SJCRH30 (cell line): ENCODE measurements at regions not wholly inside any gene's neighbourhood (a gene's known extent, or its start where the extent isn't known, plus 50 kb on each side); places are given as distances from the start of the nearest gene placed in this dataset.
A peak's percentile ranks its signal among the peaks of the same experiment; 100 is the strongest.
"Not testable (repeated sequence)": the region's sequence is repeated elsewhere in the genome, so short reads cannot be mapped to it uniquely, and the experiment has no call there.

Experiments used
- DNase-seq, 2 experiments: peaks; one replicate each; pipeline ENCODE4 v3.0.0-alpha.2; 2015 to 2020
- H3K27ac ChIP-seq: fragments of 250-450 bp; sonication (Bioruptor Pico); 2 replicates; pipeline ENCODE4 v1.5.1; 2020; ENCODE audit warnings: mild to moderate bottlenecking, moderate library complexity
- H3K27me3 ChIP-seq: fragments of 250-450 bp; sonication (Bioruptor Pico); 2 replicates; pipeline ENCODE4 v1.5.1; 2020; ENCODE audit warnings: mild to moderate bottlenecking, moderate library complexity
- H3K36me3 ChIP-seq: fragments of 250-450 bp; sonication (Bioruptor Pico); 2 replicates; pipeline ENCODE4 v1.5.1; 2020; ENCODE audit warnings: mild to moderate bottlenecking, moderate library complexity
- H3K4me1 ChIP-seq: fragments of 250-450 bp; sonication (Bioruptor Pico); 2 replicates; pipeline ENCODE4 v1.5.1; 2020; ENCODE audit warnings: mild to moderate bottlenecking, moderate library complexity
- H3K4me3 ChIP-seq: fragments of 250-450 bp; sonication (Bioruptor Pico); 2 replicates; pipeline ENCODE4 v1.5.1; 2020; ENCODE audit warnings: mild to moderate bottlenecking, moderate library complexity
- H3K9me3 ChIP-seq: fragments of 250-450 bp; sonication (Bioruptor Pico); replicated peaks from 2 replicates; pipeline ENCODE4 v1.5.1; 2020; ENCODE audit warnings: mild to moderate bottlenecking, moderate library complexity

DNA sequence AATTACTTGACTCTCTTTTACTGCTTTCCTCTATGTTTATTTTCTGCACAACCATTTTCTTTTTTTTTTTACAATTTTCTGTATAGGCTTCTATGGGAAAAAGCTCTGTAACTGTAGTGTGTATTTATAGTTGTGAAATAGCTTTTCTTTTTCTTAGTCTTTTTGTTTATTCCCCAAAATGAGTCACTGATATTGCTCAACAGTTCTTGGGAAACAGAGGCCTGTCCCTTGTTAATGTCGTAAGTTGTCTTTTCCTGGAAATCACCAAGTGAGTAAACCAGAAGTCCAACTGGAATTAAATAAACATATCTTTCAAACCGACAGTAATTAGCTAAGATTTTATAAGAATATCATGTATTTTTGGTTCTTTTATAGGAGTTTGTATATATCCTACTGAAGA, 325.1 kb upstream of the PRR16 start:
- H3K4me1 ChIP-seq = no peaks in the 10 kb centered on the region
- H3K9me3 ChIP-seq = peaks cover 3% of the 10 kb centered on the region; the same call in 1 of the 2 replicates
- no peak for DNase-seq
- no peaks in the 10 kb centered on the region for H3K36me3 ChIP-seq
- H3K27me3 ChIP-seq = no peaks in the 10 kb centered on the region
- no peak overlapping the region for H3K4me3 ChIP-seq
- H3K27ac ChIP-seq = no peak overlapping the region

DNA sequence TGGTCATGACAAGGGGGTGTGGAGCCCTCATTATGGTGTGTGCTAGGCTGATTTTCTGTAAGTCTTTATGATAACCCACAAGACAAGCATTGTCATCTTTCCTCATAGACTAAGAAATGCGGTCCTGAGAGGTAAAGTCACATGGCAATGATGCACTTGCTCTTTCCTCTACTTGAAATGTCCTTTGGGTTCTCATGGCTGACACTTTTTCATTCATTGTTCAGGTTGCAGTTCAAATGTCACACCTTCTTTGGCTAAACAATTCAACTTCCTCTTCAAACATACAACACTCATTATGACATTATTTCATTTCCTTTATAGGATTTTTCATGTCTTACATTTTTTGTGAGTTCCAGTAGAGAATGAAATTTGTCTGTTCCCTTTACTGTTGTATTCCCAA, 323.6 kb upstream of the PRR16 start:
- no peaks in the 10 kb centered on the region for H3K36me3 ChIP-seq
- no peaks in the 10 kb centered on the region for H3K9me3 ChIP-seq
- no peak overlapping the region for H3K27ac ChIP-seq
- H3K27me3 ChIP-seq = no peaks in the 10 kb centered on the region
- H3K4me3 ChIP-seq = no peak overlapping the region
- H3K4me1 ChIP-seq = no peaks in the 10 kb centered on the region
- no peak for DNase-seq

DNA sequence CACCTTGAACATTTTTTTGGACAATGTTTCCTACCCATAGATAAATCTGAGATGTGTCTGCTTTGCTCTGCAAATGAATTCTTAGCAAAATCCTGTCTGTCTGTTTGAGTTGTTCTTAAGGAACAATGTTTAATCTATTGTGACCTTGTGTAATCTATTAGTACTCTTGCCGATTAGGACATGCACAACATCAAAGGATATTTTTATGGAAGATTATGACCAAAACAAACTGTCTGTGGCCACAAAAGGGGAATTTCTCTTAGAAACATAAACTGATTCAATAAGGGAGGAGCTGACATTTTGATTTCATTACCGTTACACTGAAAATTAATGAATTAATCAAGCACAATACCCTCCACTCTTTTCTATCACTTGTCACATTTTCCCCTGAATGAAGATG, 323.0 kb upstream of the PRR16 start:
- Histone ChIP-seq H3K9me3 (no peaks in the 10 kb centered on the region), H3K36me3 (no peaks in the 10 kb centered on the region), H3K27me3 (no peaks in the 10 kb centered on the region), H3K4me1 (no peaks in the 10 kb centered on the region), H3K27ac (no peak overlapping the region), H3K4me3 (no peak overlapping the region)
- DNase-seq = no peak

DNA sequence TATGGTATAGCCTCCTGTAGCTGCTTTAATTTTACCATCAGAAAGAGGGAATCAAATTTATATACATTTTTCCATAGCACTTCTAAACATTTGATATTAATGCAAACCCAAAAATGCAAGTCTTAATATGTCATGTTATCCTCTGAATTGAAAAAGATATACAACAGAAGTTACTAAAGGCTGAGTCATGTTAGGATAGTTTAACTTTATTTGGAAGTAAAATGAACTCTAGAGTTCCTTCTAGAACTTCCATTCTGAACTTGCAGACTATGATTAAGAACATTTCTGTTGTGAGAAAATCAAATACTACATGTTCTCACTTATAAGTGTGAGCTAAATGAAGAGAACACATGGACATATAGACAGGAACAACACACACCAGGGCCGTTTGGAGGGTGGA, 317.3 kb upstream of the PRR16 start:
- Histone ChIP-seq H3K4me1 (no peaks in the 10 kb centered on the region), H3K27ac (no peak overlapping the region), H3K4me3 (no peak overlapping the region), H3K36me3 (no peaks in the 10 kb centered on the region), H3K9me3 (no peaks in the 10 kb centered on the region), H3K27me3 (no peaks in the 10 kb centered on the region)
- no peak for DNase-seq

DNA sequence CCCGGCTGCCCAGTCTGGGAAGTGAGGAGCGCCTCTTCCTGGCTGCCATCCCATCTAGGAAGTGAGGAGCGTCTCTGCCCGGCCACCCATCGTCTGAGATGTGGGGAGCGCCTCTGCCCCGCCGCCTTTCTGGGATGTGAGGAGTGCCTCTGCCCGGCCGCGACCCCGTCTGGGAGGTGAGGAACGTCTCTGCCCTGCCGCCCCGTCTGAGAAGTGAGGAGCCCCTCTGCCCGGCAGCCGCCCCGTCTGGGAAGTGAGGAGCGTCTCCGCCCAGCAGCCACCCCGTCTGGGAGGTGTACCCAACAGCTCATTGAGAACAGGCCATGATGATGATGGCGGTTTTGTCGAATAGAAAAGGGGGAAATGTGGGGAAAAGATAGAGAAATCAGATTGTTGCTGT, 316.2 kb upstream of the PRR16 start:
- not testable (repeated sequence) for DNase-seq, H3K36me3 ChIP-seq, H3K9me3 ChIP-seq, H3K4me1 ChIP-seq, H3K4me3 ChIP-seq, H3K27me3 ChIP-seq, H3K27ac ChIP-seq

DNA sequence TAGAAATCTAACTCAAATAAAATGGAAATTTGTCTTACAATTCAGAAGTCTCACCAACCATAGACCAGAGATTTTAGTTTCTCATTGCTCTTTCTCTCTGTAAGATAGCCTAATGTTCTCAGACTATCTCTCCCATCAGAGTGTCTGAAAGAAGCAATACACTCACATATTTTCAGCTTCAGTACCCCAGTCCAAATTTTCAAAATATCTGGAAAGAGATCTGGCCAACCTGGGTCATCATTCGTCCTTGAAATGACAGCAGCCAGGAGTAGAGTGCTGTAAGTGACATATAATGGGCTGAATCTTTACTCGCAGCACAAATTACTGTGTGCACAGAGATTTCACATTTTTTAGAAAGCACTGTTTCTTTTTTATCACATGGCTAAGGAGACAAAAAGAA, 313.3 kb upstream of the PRR16 start:
- Histone ChIP-seq H3K4me1 (no peaks in the 10 kb centered on the region), H3K27ac (no peak overlapping the region), H3K36me3 (no peaks in the 10 kb centered on the region), H3K9me3 (no peaks in the 10 kb centered on the region), H3K27me3 (no peaks in the 10 kb centered on the region), H3K4me3 (no peak overlapping the region)
- DNase-seq = no peak

DNA sequence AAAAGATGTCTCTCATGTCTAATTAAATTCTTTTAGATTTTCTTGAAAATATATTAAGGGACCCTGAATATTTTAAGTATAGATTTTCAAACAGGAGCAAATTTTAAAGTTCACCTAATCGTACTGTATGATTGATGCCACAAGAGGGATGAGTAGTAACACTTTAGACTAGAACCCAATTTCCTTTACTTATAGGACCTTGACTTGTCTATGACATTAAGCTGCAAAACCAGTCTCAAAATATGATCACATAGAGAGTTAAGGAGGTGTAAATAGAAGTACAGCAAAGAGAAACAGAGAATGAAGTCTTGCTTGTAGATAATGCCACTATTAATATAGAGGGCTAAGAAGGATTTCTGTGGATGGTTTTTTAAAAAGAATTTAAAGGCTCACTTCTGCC, 312.9 kb upstream of the PRR16 start:
- Histone ChIP-seq H3K36me3 (no peaks in the 10 kb centered on the region), H3K27me3 (no peaks in the 10 kb centered on the region), H3K4me1 (no peaks in the 10 kb centered on the region), H3K27ac (no peak overlapping the region), H3K4me3 (no peak overlapping the region), H3K9me3 (no peaks in the 10 kb centered on the region)
- DNase-seq = no peak

DNA sequence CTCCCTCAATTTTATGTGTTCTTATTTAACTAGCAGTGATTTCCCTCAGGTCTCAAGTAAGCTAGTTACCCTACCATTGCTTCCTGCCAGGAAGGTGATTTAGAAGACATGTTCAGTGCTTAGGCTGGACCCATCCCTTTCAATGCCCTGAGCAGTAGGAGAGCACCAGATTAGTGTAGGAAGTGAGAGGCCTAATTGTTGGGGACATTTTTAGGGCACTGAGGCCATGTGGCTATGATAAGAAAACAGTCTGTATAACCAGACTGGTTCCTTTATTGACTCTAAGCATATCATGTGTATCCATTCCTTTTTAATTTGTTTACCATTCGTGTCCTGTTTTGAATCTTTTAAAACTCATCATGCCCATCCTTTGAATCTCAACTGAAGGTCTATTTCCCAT, 312.3 kb upstream of the PRR16 start:
- H3K4me3 ChIP-seq = no peak overlapping the region
- H3K27ac ChIP-seq = no peak overlapping the region

DNA sequence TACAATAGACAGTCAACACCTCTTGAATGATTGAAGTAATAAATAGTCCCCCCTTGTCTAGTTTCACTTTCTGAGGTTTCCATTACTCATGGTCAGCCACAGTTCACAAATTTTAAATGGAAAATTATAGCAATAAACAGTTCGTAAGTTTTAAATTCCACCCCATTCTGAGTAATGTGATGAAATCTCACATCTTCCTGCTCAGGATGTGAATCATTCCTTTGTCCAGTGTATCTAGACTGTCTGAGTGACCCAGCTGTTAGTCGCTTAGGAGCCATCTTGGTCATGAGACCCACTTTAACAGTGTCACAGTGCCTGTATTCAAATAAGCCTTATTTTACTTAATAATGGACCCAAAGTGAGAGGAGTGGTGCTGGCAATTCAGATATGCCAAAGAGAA, 311.6 kb upstream of the PRR16 start:
- DNase-seq = peak; percentile 17 to 38
- peak overlapping the region; percentile 32 for H3K27ac ChIP-seq
- no peaks in the 10 kb centered on the region for H3K9me3 ChIP-seq
- no peaks in the 10 kb centered on the region for H3K36me3 ChIP-seq
- H3K4me1 ChIP-seq = no peaks in the 10 kb centered on the region
- H3K27me3 ChIP-seq = no peaks in the 10 kb centered on the region
- H3K4me3 ChIP-seq = no peak overlapping the region

More for the DNA sequence above, 312.3 kb upstream of the PRR16 start:
- Histone ChIP-seq H3K9me3 (no peaks in the 10 kb centered on the region), H3K4me1 (no peaks in the 10 kb centered on the region), H3K36me3 (no peaks in the 10 kb centered on the region), H3K27me3 (no peaks in the 10 kb centered on the region)
- no peak for DNase-seq

DNA sequence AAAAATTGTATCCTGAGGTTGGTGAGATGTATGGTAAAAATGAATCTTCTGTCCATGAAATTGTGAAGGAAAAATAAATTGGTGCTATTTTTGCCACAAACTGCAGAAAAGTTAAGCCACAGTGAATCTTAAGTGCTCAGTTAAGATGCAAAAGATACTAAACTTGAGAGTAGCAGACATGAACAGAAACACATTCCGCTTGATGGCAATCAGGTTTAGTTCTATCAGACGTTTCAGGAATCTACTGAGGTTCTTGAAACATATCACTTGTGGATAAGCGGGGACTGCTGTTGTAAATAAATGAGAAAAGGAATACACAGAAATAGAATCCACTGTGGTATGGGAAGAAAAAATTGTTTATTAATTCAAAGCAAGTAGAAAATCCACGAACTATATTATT, 311.2 kb upstream of the PRR16 start:
- H3K27ac ChIP-seq = peak overlapping the region; percentile 32
- no peaks in the 10 kb centered on the region for H3K4me1 ChIP-seq
- H3K36me3 ChIP-seq = no peaks in the 10 kb centered on the region
- no peak for DNase-seq
- H3K27me3 ChIP-seq = no peaks in the 10 kb centered on the region
- H3K9me3 ChIP-seq = no peaks in the 10 kb centered on the region
- no peak overlapping the region for H3K4me3 ChIP-seq

DNA sequence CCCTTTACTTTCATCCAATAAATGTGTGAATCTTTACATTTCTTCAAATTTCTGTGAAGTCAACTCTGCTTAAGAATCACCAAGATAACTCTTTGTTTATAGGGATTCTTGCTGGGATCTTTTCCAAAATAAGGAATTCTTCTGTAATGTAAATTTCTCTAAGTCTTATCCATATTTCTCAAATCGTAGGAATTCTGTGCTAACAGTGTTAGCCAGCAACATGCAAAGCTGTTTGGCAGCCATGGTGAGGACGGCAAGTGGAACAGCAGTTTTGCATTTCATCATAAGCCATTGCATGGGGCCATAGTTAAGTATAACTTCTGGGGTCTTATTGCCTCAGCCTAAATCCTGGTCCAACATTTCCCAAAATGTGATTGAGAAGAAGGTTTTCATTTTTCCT, 310.5 kb upstream of the PRR16 start:
- Histone ChIP-seq H3K9me3 (no peaks in the 10 kb centered on the region), H3K27ac (no peak overlapping the region), H3K27me3 (no peaks in the 10 kb centered on the region), H3K36me3 (no peaks in the 10 kb centered on the region), H3K4me3 (no peak overlapping the region), H3K4me1 (no peaks in the 10 kb centered on the region)
- no peak for DNase-seq

DNA sequence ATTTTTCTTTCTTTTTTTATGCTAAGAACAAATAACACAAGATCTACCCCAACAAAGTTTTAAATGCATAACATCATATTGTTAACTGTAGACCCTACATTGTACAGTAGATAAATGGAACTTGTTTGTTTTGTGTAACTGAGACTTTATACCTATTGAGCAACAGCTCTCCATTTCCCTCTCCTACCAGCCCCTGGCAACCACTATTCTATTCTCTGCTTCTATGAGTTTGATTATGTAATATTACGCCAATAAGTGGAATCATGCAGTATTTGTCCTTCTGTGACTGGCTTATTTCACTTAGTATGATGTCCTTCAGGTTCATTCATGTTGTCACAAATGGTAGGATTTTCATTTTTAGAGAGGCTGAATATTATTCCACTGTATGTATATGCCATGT, 308.2 kb upstream of the PRR16 start:
- H3K27ac ChIP-seq = no peak overlapping the region
- no peaks in the 10 kb centered on the region for H3K36me3 ChIP-seq
- H3K4me3 ChIP-seq = no peak overlapping the region
- no peaks in the 10 kb centered on the region for H3K27me3 ChIP-seq
- no peaks in the 10 kb centered on the region for H3K4me1 ChIP-seq
- DNase-seq = no peak
- H3K9me3 ChIP-seq = no peaks in the 10 kb centered on the region

DNA sequence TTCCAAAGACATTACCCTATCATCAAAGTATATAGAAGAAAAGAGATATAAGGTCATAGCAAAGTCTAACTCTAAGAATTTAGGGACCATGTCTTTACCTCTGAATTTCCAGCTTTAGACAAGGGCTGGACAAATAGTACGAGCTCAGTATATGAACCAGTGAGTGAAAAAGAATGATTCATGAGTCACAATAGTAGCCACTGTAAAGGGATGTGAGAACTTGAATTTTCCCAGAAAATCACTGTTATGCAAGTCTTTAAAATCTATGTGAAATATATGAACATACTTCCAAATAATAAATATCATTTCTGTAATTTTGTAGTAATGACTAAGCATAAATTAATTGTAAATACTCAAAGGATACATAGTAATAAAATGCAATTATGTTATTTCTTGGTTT, 305.9 kb upstream of the PRR16 start:
- Histone ChIP-seq H3K9me3 (no peaks in the 10 kb centered on the region), H3K36me3 (no peaks in the 10 kb centered on the region), H3K4me3 (no peak overlapping the region), H3K4me1 (no peaks in the 10 kb centered on the region), H3K27ac (no peak overlapping the region), H3K27me3 (no peaks in the 10 kb centered on the region)
- DNase-seq = no peak

DNA sequence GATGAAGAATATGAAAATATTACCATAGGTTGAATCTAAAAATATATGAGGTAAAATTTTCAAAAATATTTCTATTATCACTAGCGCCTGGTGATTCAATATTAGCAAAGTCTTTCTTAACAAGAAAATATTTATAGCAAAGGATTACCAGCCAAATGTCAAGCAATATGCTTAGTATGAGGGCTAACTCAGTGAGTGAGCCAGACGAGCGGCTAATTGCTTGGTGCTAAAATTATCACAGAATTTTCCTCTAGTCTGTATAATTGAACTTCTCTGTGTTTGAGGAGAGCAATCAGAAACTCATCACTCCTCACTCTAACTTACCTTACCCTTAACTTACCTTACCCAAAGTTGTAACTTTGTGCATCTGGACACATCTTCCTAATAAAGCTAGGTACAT, 304.9 kb upstream of the PRR16 start:
- H3K4me3 ChIP-seq = no peak overlapping the region
- DNase-seq = no peak

DNA sequence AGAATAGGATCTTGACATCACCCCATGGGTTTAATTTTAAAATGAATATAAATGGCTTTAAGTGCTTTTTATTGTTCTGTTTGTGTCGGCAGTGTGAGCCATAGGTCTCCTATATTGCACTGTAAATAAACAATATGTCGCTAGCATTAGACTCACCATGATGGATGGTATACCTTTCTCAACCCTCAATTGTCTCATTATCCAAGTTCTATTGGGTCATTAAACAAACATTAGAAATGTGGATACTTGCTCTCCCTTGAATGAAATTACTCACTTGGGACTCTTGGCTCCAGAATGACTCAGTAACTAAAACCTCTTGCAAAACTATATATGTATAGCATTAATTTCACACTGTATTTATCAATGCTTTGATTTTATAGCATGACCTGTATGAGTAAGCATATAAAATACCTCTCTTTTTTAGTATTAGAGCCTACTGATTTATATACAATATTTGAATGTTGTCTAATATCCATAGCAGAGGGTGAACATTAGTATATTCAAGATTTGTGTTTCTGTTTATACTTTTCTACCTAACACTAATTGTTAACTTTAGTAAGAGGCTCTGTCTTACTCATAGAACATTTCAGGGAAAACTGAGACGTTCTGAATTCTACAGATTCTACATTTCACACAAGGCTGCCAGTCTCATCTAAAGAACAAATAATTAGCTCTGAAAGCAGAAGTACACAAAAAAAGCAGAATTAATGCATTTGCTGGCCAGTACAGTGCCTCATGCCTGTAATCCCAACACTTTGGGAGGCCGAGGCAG, 303.8 kb upstream of the PRR16 start:
- H3K9me3 ChIP-seq = no peaks in the 10 kb centered on the region
- H3K4me1 ChIP-seq = no peaks in the 10 kb centered on the region
- H3K4me3 ChIP-seq = no peak overlapping the region
- H3K27ac ChIP-seq = no peak overlapping the region
- DNase-seq = no peak
- H3K36me3 ChIP-seq = no peaks in the 10 kb centered on the region
- H3K27me3 ChIP-seq = no peaks in the 10 kb centered on the region

More for the DNA sequence above, 304.9 kb upstream of the PRR16 start:
- no peak overlapping the region for H3K27ac ChIP-seq
- no peaks in the 10 kb centered on the region for H3K27me3 ChIP-seq
- H3K4me1 ChIP-seq = no peaks in the 10 kb centered on the region
- no peaks in the 10 kb centered on the region for H3K36me3 ChIP-seq
- no peaks in the 10 kb centered on the region for H3K9me3 ChIP-seq

DNA sequence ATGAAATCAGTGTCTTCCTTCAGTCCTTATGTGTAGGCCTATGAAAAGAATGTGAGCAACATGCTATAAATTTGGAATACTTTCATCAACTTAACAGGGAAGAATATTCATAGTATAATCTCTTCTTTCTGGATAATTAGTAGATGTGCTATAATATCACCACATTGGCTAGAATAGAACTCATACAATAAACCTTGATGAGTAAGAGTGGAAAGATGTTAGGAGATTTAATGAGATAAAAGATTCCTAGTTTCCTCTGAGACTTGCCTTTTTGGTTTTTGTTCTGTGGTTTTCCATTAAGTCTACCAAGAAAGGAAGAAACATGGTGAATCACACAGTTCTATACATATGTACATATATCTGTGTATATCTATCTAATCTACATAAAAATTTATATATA, 301.8 kb upstream of the PRR16 start:
- no peaks in the 10 kb centered on the region for H3K4me1 ChIP-seq
- DNase-seq = no peak
- H3K27me3 ChIP-seq = no peaks in the 10 kb centered on the region
- no peaks in the 10 kb centered on the region for H3K36me3 ChIP-seq
- H3K27ac ChIP-seq = no peak overlapping the region
- no peak overlapping the region for H3K4me3 ChIP-seq
- no peaks in the 10 kb centered on the region for H3K9me3 ChIP-seq
